ENCODE measurements at regions not wholly inside any gene's neighbourhood (a gene's known extent, or its start where the extent isn't known, plus 50 kb on each side); places are given as distances from the start of the nearest gene placed in this dataset.

DNA sequence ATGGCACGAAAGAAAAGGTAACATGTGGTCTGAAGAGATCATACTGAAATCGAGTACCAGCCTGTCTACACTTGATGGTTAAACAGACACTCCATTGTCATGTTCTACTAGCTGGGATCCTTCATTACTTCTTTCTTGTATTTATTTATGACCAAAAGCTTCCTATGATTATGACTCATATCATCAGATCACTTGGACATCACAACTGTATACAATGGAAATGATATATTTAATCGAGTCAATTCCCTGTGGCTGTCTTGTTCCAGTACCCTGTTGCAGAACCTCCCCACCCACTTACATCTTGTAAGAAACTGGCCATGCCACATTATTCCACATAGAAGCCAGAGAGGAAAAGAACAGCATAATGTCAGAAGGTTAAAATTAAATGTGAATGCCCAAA is 358.9 kb downstream of the ZEB2 start:
- H3K4me3 ChIP-seq (replicated peaks; ENCODE audit: low read depth, low read length) = no peak overlapping the region
- TF ChIP-seq, protein P1, sequence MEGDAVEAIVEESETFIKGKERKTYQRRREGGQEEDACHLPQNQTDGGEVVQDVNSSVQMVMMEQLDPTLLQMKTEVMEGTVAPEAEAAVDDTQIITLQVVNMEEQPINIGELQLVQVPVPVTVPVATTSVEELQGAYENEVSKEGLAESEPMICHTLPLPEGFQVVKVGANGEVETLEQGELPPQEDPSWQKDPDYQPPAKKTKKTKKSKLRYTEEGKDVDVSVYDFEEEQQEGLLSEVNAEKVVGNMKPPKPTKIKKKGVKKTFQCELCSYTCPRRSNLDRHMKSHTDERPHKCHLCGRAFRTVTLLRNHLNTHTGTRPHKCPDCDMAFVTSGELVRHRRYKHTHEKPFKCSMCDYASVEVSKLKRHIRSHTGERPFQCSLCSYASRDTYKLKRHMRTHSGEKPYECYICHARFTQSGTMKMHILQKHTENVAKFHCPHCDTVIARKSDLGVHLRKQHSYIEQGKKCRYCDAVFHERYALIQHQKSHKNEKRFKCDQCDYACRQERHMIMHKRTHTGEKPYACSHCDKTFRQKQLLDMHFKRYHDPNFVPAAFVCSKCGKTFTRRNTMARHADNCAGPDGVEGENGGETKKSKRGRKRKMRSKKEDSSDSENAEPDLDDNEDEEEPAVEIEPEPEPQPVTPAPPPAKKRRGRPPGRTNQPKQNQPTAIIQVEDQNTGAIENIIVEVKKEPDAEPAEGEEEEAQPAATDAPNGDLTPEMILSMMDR (IDR thresholded peaks at IDR 0.05; ENCODE audit: low read depth, low read length, missing control alignments) = no peak
- DNase-seq (ENCODE audit: extremely low read depth, low read depth) = no peak

DNA sequence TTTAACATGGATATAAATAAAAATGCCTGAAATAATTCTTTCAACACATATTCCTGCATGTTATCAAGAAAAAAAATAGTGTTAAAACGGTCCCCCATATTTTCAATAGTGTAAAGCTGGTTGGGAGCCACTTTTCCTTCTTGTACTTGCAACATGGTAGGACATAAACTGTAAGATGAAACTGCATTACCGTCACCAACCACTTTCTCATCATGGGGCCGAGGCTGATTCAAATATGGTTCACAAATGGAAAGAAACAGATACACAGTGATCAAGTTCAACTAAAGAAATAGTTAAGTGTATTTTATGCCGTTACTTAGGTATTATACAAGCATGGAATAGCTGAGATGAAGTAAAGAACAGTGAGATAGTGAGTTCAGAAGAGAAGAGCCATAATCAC is 360.7 kb downstream of the ZEB2 start:
- no peak for DNase-seq (ENCODE audit: extremely low read depth, low read depth)
- TF ChIP-seq, protein P1 (IDR thresholded peaks at IDR 0.05; ENCODE audit: low read depth, low read length, missing control alignments) = no peak
- no peak overlapping the region for H3K4me3 ChIP-seq (replicated peaks; ENCODE audit: low read depth, low read length)

DNA sequence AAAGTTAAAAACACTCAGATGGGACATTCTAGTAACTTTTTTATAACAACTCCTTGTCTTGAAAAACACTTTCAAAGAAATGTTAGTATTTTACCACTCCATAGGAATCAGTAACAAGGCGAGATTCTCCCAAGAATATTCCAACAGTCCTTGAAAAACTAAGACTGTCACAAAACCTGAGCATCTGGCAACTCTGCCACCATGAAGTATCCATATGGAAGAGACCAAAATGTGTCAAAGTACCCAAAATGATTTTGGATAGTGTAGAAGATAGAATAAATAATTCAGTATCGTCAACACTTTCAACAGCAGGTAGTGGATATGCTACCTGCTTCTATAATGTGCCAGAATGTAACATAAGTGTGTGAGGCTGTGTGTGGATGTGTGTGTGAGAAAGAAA is 361.8 kb downstream of the ZEB2 start:
- H3K4me3 ChIP-seq (replicated peaks; ENCODE audit: low read depth, low read length) = no peak overlapping the region
- TF ChIP-seq, protein P1 (IDR thresholded peaks at IDR 0.05; ENCODE audit: low read depth, low read length, missing control alignments) = no peak
- DNase-seq (ENCODE audit: extremely low read depth, low read depth) = no peak

DNA sequence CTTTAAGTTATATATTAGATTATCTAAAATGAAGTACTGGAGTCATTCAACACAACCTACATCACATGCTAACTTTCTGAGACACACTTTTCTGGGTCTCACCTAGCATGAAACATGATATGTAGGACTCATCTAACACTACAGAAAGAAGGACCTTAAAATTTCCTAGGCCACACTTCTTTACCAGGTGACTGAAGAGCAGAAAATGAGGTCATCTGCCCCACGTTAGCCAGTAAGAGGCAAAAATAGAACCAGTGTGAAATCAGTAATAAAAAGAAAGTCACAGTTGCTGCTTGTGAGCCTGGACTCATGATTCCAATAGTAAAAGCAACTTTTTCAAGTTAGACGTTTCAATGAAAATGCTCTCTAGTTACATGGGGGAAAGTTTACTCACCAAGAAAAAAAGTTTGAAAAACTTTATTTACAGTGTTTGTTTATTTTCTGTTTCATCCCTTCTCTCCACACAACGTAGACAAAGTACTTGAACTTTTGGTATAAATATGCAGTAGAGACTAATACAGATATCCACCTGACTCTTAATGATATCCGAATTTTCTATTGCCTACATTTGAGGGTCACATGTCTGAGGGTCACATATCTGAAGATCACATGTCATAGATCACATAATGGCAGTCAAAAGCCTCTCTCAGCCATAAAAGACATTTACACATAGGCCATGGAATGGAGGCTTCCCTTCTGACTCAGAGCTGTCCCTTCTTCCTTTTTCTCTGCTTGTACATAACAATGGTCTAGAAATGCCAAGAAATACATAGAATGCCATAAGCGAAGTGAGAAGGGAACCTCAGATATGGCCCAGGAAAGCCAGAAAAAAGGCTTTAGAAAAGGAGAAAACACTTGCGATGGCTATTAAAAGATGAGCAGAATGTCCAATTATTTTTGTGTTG is 362.9 kb downstream of the ZEB2 start:
- no peak overlapping the region for H3K4me3 ChIP-seq (replicated peaks; ENCODE audit: low read depth, low read length)
- TF ChIP-seq, protein P1 (IDR thresholded peaks at IDR 0.05; ENCODE audit: low read depth, low read length, missing control alignments) = no peak
- no peak for DNase-seq (ENCODE audit: extremely low read depth, low read depth)

DNA sequence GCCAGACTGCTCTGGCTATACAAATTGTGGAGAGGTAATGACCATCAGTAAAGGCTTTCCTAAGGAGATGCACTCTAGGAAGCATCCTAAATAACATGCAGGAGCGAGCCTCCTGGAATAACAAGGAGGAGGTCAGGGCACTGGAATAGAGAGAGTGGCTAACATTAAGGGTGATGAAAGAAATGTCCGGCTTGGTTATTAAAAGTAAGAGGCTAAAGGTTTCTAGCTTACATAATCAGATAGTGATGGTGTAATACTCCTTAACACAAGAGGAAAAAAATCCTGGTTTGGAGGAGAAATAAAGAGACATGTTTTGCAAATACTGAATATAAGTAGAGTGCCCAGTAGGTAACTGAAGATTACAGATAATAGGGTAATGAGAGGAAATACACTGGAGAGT is 365.7 kb downstream of the ZEB2 start:
- no peak for DNase-seq (ENCODE audit: extremely low read depth, low read depth)
- H3K4me3 ChIP-seq (replicated peaks; ENCODE audit: low read depth, low read length) = no peak overlapping the region
- TF ChIP-seq, protein P1 (IDR thresholded peaks at IDR 0.05; ENCODE audit: low read depth, low read length, missing control alignments) = no peak

DNA sequence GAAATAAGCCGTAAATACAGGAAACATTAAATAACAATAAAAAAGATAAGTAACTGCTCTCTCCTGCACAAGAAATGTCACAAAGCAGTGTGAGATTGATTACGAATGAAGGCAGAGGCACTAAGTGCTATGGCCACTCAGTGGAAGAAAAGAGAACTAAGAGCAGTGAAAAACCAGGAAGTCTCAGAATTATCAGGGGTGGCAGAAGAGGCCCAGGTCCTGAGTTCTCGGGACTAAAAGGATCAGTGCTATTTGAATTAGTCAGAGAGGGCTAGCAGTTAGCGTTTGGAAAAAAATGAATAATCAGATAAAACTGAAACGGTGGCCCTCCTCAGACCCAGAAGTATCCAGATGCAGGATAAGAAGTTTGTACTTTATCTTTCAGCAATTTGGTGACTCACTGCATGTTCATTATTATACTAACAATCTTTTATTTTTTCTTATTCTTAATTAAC is 367.1 kb downstream of the ZEB2 start:
- H3K4me3 ChIP-seq (replicated peaks; ENCODE audit: low read depth, low read length) = no peak overlapping the region
- TF ChIP-seq, protein P1 (IDR thresholded peaks at IDR 0.05; ENCODE audit: low read depth, low read length, missing control alignments) = no peak
- no peak for DNase-seq (ENCODE audit: extremely low read depth, low read depth)
